WTC11 (cell line): ENCODE measurements at regions not wholly inside any gene's neighbourhood (a gene's known extent, or its start where the extent isn't known, plus 50 kb on each side); places are given as distances from the start of the nearest gene placed in this dataset.
"Not testable (repeated sequence)": the region's sequence is repeated elsewhere in the genome, so short reads cannot be mapped to it uniquely, and the experiment has no call there.

Source experiments
- ATAC-seq: fragments of 200-7000 bp; cut with Tn5 transposase; 2 replicates; pipeline ENCODE4 v1.10.0; 2021; ENCODE audit warnings: mild to moderate bottlenecking, moderate library complexity
- CTCF ChIA-PET: fragments of 300-600 bp; sonication (Branson Sonifier 250); formaldehyde crosslinking; loops from one replicate; lab custom pipeline; 2021; ENCODE audit warnings: antibody characterized with exemption; lab: Charles Lee
- POLR2A ChIA-PET: fragments of 350-600 bp; sonication (Branson Sonifier 250); formaldehyde crosslinking; loops from one replicate; lab custom pipeline; 2021; ENCODE audit warnings: antibody characterized with exemption; lab: Charles Lee
- DNase-seq: peaks from one replicate; pipeline ENCODE4 v3.0.0; 2021; ENCODE audit warnings: low spot score
- H3K27ac Mint-ChIP-seq: 2 replicates; pipeline ENCODE4 v1.8.0; 2021; ENCODE audit warnings: mixed read lengths
- H3K27me3 Mint-ChIP-seq: 2 replicates; pipeline ENCODE4 v1.8.0; 2021; ENCODE audit warnings: low read depth, mild to moderate bottlenecking, moderate library complexity, mixed read lengths
- H3K36me3 Mint-ChIP-seq: 2 replicates; pipeline ENCODE4 v1.8.0; 2021; ENCODE audit warnings: mixed read lengths
- H3K4me1 Mint-ChIP-seq: 2 replicates; pipeline ENCODE4 v1.8.0; 2022; ENCODE audit warnings: mixed read lengths
- H3K4me3 Mint-ChIP-seq: 2 replicates; pipeline ENCODE4 v1.8.0; 2021; ENCODE audit warnings: mild to moderate bottlenecking, moderate library complexity, mixed read lengths
- H3K9me3 Mint-ChIP-seq: 2 replicates; pipeline ENCODE4 v1.8.0; 2021; ENCODE audit warnings: mixed read lengths
- FOXP1 ChIP-seq: sonication (generic); formaldehyde crosslinking; IDR thresholded peaks from 2 replicates; pipeline ENCODE4 v1.8.0; 2022; ENCODE audit warnings: missing genetic modification reagents, mild to moderate bottlenecking, moderate library complexity, borderline replicate concordance
- MAX ChIP-seq: sonication (generic); formaldehyde crosslinking; IDR thresholded peaks from 2 replicates; pipeline ENCODE4 v1.8.0; 2022; ENCODE audit warnings: mild to moderate bottlenecking, missing genetic modification reagents
- NR3C1 ChIP-seq: sonication (generic); formaldehyde crosslinking; conservative IDR thresholded peaks from 2 replicates; pipeline ENCODE4 v1.8.1; 2023; ENCODE audit warnings: low read depth, mild to moderate bottlenecking, missing genetic modification reagents
- OVOL2 ChIP-seq: fragments of 250-450 bp; sonication (Bioruptor Pico); IDR thresholded peaks from 2 replicates; pipeline ENCODE4 v1.9.0; 2021; ENCODE audit warnings: mild to moderate bottlenecking, borderline replicate concordance
- ZMAT4 ChIP-seq: fragments of 250-450 bp; sonication (Bioruptor Pico); IDR thresholded peaks from 2 replicates; pipeline ENCODE4 v1.9.0; 2021; ENCODE audit warnings: mild to moderate bottlenecking
- ZNF263 ChIP-seq: sonication (generic); formaldehyde crosslinking; IDR thresholded peaks from 2 replicates; pipeline ENCODE4 v1.8.1; 2022; ENCODE audit warnings: low read depth, mild to moderate bottlenecking, moderate library complexity, missing genetic modification reagents
- ZNF317 ChIP-seq: sonication (generic); formaldehyde crosslinking; IDR thresholded peaks from 2 replicates; pipeline ENCODE4 v1.8.1; 2023; ENCODE audit warnings: low read depth, mild to moderate bottlenecking, moderate library complexity, missing genetic modification reagents, borderline replicate concordance
- ZNF425 ChIP-seq: fragments of 250-450 bp; sonication (Bioruptor Pico); conservative IDR thresholded peaks from 2 replicates; pipeline ENCODE4 v1.9.0; 2021; ENCODE audit warnings: mild to moderate bottlenecking
- ZNF532 ChIP-seq: fragments of 250-450 bp; sonication (Bioruptor Pico); IDR thresholded peaks from 2 replicates; pipeline ENCODE4 v1.9.0; 2021; ENCODE audit warnings: mild to moderate bottlenecking, borderline replicate concordance
- ZSCAN18 ChIP-seq: fragments of 250-450 bp; sonication (Bioruptor Pico); IDR thresholded peaks from 2 replicates; pipeline ENCODE4 v2.1.2; 2022; ENCODE audit warnings: mild to moderate bottlenecking, moderate library complexity
- TF ChIP-seq, protein P1 (sequence below): sonication (generic); formaldehyde crosslinking; IDR thresholded peaks from 2 replicates; pipeline ENCODE4 v1.8.1; 2022; ENCODE audit warnings: mild to moderate bottlenecking, missing genetic modification reagents, moderate library complexity, borderline replicate concordance
- TF ChIP-seq, protein P2 (sequence below): sonication (generic); formaldehyde crosslinking; IDR thresholded peaks from 2 replicates; pipeline ENCODE4 v1.8.1; 2022; ENCODE audit warnings: mild to moderate bottlenecking, moderate library complexity, missing genetic modification reagents
- TF ChIP-seq, protein P3 (sequence below): sonication (generic); formaldehyde crosslinking; IDR thresholded peaks from 2 replicates; pipeline ENCODE4 v1.8.0; 2022; ENCODE audit warnings: mild to moderate bottlenecking, missing genetic modification reagents

DNA sequence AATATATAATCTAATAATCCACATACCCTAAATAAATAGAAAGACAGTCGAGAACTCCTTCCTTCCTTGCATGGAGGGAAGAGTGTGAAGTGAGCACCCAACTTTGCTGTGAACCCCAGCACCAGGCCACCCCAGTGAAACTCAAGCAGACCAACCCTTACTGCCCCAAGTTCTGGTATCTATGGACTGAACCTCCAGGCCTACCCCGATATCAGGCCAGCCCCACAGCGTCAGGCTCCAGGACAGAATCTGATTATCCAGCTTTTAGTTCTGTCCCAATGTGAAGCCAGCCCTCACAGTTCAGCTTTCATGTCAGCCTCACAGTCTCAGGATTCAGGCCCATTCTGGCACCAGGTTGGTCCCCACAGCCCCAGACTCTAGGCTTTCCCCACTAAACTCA is 1617.2 kb upstream of the AGA start:
- ChIA-PET CTCF (no interaction called here), POLR2A (no interaction called here)
- DNase-seq (no peak), ATAC-seq (no peak)
- TF ChIP-seq NR3C1 (no peak), ZNF317 (CRISPR knock-in tag) (no peak), ZSCAN18 (CRISPR knock-in tag) (no peak), ZMAT4 (CRISPR knock-in tag) (no peak), ZNF532 (CRISPR knock-in tag) (no peak), FOXP1 (CRISPR knock-in tag) (no peak), OVOL2 (no peak), ZNF425 (CRISPR knock-in tag) (no peak), MAX (no peak), ZNF263 (CRISPR knock-in tag) (no peak)
- TF ChIP-seq, protein P1, sequence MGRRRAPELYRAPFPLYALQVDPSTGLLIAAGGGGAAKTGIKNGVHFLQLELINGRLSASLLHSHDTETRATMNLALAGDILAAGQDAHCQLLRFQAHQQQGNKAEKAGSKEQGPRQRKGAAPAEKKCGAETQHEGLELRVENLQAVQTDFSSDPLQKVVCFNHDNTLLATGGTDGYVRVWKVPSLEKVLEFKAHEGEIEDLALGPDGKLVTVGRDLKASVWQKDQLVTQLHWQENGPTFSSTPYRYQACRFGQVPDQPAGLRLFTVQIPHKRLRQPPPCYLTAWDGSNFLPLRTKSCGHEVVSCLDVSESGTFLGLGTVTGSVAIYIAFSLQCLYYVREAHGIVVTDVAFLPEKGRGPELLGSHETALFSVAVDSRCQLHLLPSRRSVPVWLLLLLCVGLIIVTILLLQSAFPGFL, result no peak
- TF ChIP-seq, protein P2, sequence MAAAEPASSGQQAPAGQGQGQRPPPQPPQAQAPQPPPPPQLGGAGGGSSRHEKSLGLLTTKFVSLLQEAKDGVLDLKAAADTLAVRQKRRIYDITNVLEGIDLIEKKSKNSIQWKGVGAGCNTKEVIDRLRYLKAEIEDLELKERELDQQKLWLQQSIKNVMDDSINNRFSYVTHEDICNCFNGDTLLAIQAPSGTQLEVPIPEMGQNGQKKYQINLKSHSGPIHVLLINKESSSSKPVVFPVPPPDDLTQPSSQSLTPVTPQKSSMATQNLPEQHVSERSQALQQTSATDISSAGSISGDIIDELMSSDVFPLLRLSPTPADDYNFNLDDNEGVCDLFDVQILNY (CRISPR knock-in tag), result no peak
- TF ChIP-seq, protein P3, sequence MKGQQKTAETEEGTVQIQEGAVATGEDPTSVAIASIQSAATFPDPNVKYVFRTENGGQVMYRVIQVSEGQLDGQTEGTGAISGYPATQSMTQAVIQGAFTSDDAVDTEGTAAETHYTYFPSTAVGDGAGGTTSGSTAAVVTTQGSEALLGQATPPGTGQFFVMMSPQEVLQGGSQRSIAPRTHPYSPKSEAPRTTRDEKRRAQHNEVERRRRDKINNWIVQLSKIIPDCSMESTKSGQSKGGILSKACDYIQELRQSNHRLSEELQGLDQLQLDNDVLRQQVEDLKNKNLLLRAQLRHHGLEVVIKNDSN (CRISPR knock-in tag), result no peak
- no peaks in the 10 kb centered on the region for H3K27me3 Mint-ChIP-seq
- no peaks in the 10 kb centered on the region for H3K9me3 Mint-ChIP-seq
- no peaks in the 10 kb centered on the region for H3K36me3 Mint-ChIP-seq
- no peak overlapping the region for H3K27ac Mint-ChIP-seq
- no peaks in the 10 kb centered on the region for H3K4me1 Mint-ChIP-seq
- no peak overlapping the region for H3K4me3 Mint-ChIP-seq

DNA sequence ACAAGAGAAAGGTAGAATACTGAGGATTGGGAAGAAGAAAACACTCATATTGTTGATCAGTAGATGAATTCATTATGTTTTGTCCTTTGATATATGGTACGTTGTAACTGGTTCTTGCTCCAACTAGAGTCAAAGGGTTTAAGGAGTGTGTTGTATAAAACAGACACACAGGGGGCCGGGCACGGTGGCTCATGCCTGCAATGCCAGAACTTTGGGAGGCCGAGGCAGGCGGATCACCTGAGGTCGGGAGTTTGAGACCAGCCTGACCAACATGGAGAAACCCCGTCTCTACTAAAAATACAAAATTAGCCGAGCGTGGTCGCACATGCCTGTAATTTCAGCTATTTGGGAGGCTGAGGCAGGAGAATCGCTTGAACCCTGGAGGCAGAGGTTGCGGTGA is 1624.0 kb upstream of the AGA start:
- H3K4me3 Mint-ChIP-seq, ATAC-seq, DNase-seq, CTCF ChIA-PET, H3K27me3 Mint-ChIP-seq, POLR2A ChIA-PET, H3K36me3 Mint-ChIP-seq, H3K9me3 Mint-ChIP-seq, H3K4me1 Mint-ChIP-seq, H3K27ac Mint-ChIP-seq: not testable (repeated sequence)
